HepG2 (cell line): ENCODE measurements at regions not wholly inside any gene's neighbourhood (a gene's known extent, or its start where the extent isn't known, plus 50 kb on each side); places are given as distances from the start of the nearest gene placed in this dataset.

Source experiments
- ELF1 ChIP-seq: sonication (generic); formaldehyde crosslinking; IDR thresholded peaks from 2 replicates; pipeline ENCODE4 v1.4.0; 2020; ENCODE audit warnings: missing genetic modification reagents
- MAZ ChIP-seq, 2 experiments: sonication (generic) in 1 of 2; formaldehyde crosslinking in 1 of 2; IDR thresholded peaks; 2 replicates each; pipeline versions ENCODE4 v1.5.0 to v1.6.1; 2012 to 2020; ENCODE audit warnings: low read depth in 2 of 2, mild to moderate bottlenecking in 2 of 2, borderline replicate concordance in 1 of 2, improper control_type of control experiment in 1 of 2, low read length in 1 of 2, missing genetic modification reagents in 1 of 2, moderate library complexity in 1 of 2
- STAG1 ChIP-seq: sonication (generic); formaldehyde crosslinking; IDR thresholded peaks from 2 replicates; pipeline ENCODE4 v1.4.0; 2020; ENCODE audit warnings: missing genetic modification reagents
- ZFP36 ChIP-seq: fragments of 150-350 bp; IDR thresholded peaks from 2 replicates; pipeline ENCODE4 v1.6.1; 2018; ENCODE audit warnings: borderline replicate concordance, low read length, low read depth; ENCODE audit not compliant: partially characterized antibody
- ZGPAT ChIP-seq: IDR thresholded peaks from 2 replicates; pipeline ENCODE4 v1.6.1; 2016; ENCODE audit warnings: mild to moderate bottlenecking
- ZNF746 ChIP-seq: sonication (generic); formaldehyde crosslinking; IDR thresholded peaks from 2 replicates; pipeline ENCODE4 v1.8.0; 2022; ENCODE audit warnings: mild to moderate bottlenecking, missing genetic modification reagents
- ZNF782 ChIP-seq: sonication (generic); formaldehyde crosslinking; IDR thresholded peaks from 2 replicates; pipeline ENCODE4 v1.4.0; 2020; ENCODE audit warnings: missing genetic modification reagents, mild to moderate bottlenecking, borderline replicate concordance
- TF ChIP-seq, protein P1 (sequence below): sonication (generic); formaldehyde crosslinking; IDR thresholded peaks from 2 replicates; pipeline ENCODE4 v1.5.0; 2020; ENCODE audit warnings: mild to moderate bottlenecking, missing genetic modification reagents, moderate library complexity
- TF ChIP-seq, protein P2 (sequence below): sonication (generic); formaldehyde crosslinking; IDR thresholded peaks from 2 replicates; pipeline ENCODE4 v1.4.0; 2020; ENCODE audit warnings: mild to moderate bottlenecking, low read depth, missing genetic modification reagents
- TF ChIP-seq, protein P3 (sequence below): IDR thresholded peaks from 2 replicates; pipeline ENCODE4 v1.6.1; 2012; ENCODE audit warnings: low read depth, low read length, improper control_type of control experiment

DNA sequence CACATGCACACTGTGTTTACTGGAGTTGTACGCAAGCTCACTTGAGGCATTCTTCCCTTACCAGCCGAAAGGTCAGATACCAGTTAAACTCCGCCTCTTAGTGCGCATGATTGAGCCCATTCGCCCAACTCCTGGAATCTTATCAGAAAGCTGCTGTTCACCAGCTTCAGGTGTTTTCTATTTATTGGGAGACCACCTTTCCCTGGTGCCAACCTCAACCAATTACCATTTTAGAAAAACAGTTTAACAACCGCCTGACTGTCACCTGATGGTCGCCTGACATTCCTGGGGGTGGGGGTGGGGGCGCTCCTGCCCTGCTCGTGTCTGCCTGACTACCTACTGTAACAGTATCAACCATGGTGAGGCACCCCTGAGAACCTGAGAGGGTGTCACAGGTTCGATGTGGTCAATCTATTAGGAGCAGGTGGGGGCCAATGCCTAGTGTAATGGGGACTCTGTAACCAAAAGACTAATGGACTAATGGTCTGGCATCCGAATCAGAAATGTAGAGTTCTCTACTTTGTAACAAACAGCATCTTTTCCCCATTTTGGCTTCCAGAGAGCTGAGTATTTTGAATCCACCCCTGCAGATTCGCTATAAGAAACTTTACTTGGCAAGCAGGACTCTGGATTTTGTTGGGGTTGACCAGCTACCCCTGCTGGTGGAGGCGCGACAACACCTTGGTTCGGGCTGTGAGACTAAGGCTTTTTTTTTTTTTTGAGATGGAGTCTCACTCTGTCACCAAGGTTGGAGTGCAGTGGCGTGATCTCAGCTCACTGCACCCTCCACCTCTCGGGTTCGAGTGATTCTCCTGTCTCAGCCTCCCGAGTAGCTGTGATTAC, 58.2 kb upstream of the ZNF157 start (continued):
- TF ChIP-seq MAZ (IDR thresholded peaks at IDR 0.05; ENCODE audit: borderline replicate concordance, low read depth, low read length): peak; percentile 54; the same call in 1 of the 2 replicates
- no peak for TF ChIP-seq MAZ (CRISPR knock-in tag; IDR thresholded peaks at IDR 0.05; ENCODE audit: low read depth)
- TF ChIP-seq, protein P1, sequence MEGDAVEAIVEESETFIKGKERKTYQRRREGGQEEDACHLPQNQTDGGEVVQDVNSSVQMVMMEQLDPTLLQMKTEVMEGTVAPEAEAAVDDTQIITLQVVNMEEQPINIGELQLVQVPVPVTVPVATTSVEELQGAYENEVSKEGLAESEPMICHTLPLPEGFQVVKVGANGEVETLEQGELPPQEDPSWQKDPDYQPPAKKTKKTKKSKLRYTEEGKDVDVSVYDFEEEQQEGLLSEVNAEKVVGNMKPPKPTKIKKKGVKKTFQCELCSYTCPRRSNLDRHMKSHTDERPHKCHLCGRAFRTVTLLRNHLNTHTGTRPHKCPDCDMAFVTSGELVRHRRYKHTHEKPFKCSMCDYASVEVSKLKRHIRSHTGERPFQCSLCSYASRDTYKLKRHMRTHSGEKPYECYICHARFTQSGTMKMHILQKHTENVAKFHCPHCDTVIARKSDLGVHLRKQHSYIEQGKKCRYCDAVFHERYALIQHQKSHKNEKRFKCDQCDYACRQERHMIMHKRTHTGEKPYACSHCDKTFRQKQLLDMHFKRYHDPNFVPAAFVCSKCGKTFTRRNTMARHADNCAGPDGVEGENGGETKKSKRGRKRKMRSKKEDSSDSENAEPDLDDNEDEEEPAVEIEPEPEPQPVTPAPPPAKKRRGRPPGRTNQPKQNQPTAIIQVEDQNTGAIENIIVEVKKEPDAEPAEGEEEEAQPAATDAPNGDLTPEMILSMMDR (CRISPR knock-in tag): peak; percentile 61
- TF ChIP-seq, protein P2, sequence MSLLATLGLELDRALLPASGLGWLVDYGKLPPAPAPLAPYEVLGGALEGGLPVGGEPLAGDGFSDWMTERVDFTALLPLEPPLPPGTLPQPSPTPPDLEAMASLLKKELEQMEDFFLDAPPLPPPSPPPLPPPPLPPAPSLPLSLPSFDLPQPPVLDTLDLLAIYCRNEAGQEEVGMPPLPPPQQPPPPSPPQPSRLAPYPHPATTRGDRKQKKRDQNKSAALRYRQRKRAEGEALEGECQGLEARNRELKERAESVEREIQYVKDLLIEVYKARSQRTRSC (CRISPR knock-in tag): no peak
- no peak for TF ChIP-seq ZFP36
- TF ChIP-seq ZNF746 (CRISPR knock-in tag): no peak
- TF ChIP-seq, protein P3, sequence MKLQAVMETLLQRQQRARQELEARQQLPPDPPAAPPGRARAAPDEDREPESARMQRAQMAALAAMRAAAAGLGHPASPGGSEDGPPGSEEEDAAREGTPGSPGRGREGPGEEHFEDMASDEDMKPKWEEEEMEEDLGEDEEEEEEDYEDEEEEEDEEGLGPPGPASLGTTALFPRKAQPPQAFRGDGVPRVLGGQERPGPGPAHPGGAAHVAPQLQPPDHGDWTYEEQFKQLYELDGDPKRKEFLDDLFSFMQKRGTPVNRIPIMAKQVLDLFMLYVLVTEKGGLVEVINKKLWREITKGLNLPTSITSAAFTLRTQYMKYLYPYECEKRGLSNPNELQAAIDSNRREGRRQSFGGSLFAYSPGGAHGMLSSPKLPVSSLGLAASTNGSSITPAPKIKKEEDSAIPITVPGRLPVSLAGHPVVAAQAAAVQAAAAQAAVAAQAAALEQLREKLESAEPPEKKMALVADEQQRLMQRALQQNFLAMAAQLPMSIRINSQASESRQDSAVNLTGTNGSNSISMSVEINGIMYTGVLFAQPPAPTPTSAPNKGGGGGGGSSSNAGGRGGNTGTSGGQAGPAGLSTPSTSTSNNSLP: no peak
- no peak for TF ChIP-seq ZNF782 (CRISPR knock-in tag)
- no peak for TF ChIP-seq ELF1 (CRISPR knock-in tag)
- peak; percentile 51 for TF ChIP-seq STAG1 (CRISPR knock-in tag)
- TF ChIP-seq ZGPAT (CRISPR knock-in tag): 0 out of 2 replicates have a peak, but pooled peaks have one; percentile 23
- TF ChIP-seq, all 625 proteins: peak for 7
